ENCODE measurements at regions not wholly inside any gene's neighbourhood (a gene's known extent, or its start where the extent isn't known, plus 50 kb on each side); places are given as distances from the start of the nearest gene placed in this dataset.
A peak's percentile ranks its signal among the peaks of the same experiment; 100 is the strongest.

GRCh38 chr3:113128386-113129015 lies 82.9 kb upstream of the BOC start:
- Histone ChIP-seq H3K27me3 (no peaks in the 10 kb centered on the region), H3K9me3 (no peaks in the 10 kb centered on the region), H3K27ac (no peak overlapping the region), H3K4me3 (no peak overlapping the region), H3K36me3 (no peaks in the 10 kb centered on the region), H3K4me1 (peaks cover 0 to 3% (median 0%) of the 10 kb centered on the region in 4 donors)
- DNase-seq (ENCODE audit: low spot score in 2 of 2): no peak
- WGBS, 2 donors: 84% methylated on average over 9 of the region's 9 CpGs
- no peak for TF ChIP-seq POLR2A (IDR thresholded peaks at IDR 0.05)
- no peak for TF ChIP-seq CTCF (IDR thresholded peaks at IDR 0.05)
- no peak for TF ChIP-seq EP300 (IDR thresholded peaks at IDR 0.05)

GRCh38 chr3:113129168-113129567 lies 82.2 kb upstream of the BOC start:
- Histone ChIP-seq H3K4me3 (no peak overlapping the region), H3K36me3 (no peaks in the 10 kb centered on the region), H3K4me1 (peaks cover 0 to 3% (median 0%) of the 10 kb centered on the region in 4 donors), H3K27ac (no peak overlapping the region), H3K9me3 (no peaks in the 10 kb centered on the region), H3K27me3 (no peaks in the 10 kb centered on the region)
- 83 to 87% methylated on average over 5 of the region's 5 CpGs for WGBS, 2 donors
- TF ChIP-seq EP300 (IDR thresholded peaks at IDR 0.05) (peak in 1 of 2 donors; percentile 16), POLR2A (IDR thresholded peaks at IDR 0.05) (no peak)
- DNase-seq (ENCODE audit: low spot score in 2 of 2): no peak

GRCh38 chr3:113132571-113132996 lies 78.8 kb upstream of the BOC start:
- peak overlapping the region in 1 of 4 donors; percentile 28 for H3K27ac ChIP-seq

GRCh38 chr3:113133140-113133539 lies 78.2 kb upstream of the BOC start:
- Histone ChIP-seq H3K4me3 (no peak overlapping the region), H3K4me1 (peaks cover 0 to 10% (median 0%) of the 10 kb centered on the region in 4 donors), H3K9me3 (no peaks in the 10 kb centered on the region), H3K36me3 (no peaks in the 10 kb centered on the region), H3K27me3 (no peaks in the 10 kb centered on the region), H3K27ac (peak overlapping the region in 1 of 4 donors; percentile 28)
- 49 to 55% methylated on average over 3 of the region's 3 CpGs for WGBS, 2 donors
- TF ChIP-seq CTCF (IDR thresholded peaks at IDR 0.05) (no peak), POLR2A (IDR thresholded peaks at IDR 0.05) (no peak), EP300 (IDR thresholded peaks at IDR 0.05) (no peak)
- no peak for DNase-seq (ENCODE audit: low spot score in 2 of 2)

More at GRCh38 chr3:113132571-113132996, 78.8 kb upstream of the BOC start:
- H3K36me3 ChIP-seq: no peaks in the 10 kb centered on the region
- WGBS, 2 donors: 59 to 64% methylated on average over 2 of the region's 2 CpGs
- TF ChIP-seq CTCF (IDR thresholded peaks at IDR 0.05) (no peak), POLR2A (IDR thresholded peaks at IDR 0.05) (no peak), EP300 (IDR thresholded peaks at IDR 0.05) (no peak)
- H3K4me3 ChIP-seq: no peak overlapping the region
- H3K4me1 ChIP-seq: peaks cover 0 to 10% (median 0%) of the 10 kb centered on the region in 4 donors
- H3K27me3 ChIP-seq: no peaks in the 10 kb centered on the region
- DNase-seq (ENCODE audit: low spot score in 2 of 2): no peak
- no peaks in the 10 kb centered on the region for H3K9me3 ChIP-seq

- peak; percentile 33 to 79 (median 47) for TF ChIP-seq CTCF (IDR thresholded peaks at IDR 0.05)
- no peak for TF ChIP-seq POLR2A (IDR thresholded peaks at IDR 0.05)
- Histone ChIP-seq H3K9me3 (no peaks in the 10 kb centered on the region), H3K4me1 (peaks cover 0 to 10% (median 0%) of the 10 kb centered on the region in 4 donors), H3K27me3 (no peaks in the 10 kb centered on the region), H3K36me3 (no peaks in the 10 kb centered on the region), H3K27ac (no peak overlapping the region), H3K4me3 (no peak overlapping the region)
- 35 to 42% methylated on average over 6 of the region's 6 CpGs for WGBS, 2 donors
- DNase-seq (ENCODE audit: low spot score in 2 of 2): no peak
Measured at GRCh38 chr3:113136071-113136470, 75.3 kb upstream of the BOC start.

Measured in tibial nerve (tissue), 4 donors.